GM10248 (cell line): ENCODE measurements at regions not wholly inside any gene's neighbourhood (a gene's known extent, or its start where the extent isn't known, plus 50 kb on each side); places are given as distances from the start of the nearest gene placed in this dataset.

Experiments
- CTCF ChIA-PET: fragments of 300-600 bp; sonication (Branson Sonifier 250); formaldehyde crosslinking; extraction: SDS; loops from one replicate; lab custom pipeline; 2021; ENCODE audit warnings: antibody characterized with exemption; lab: Yijun Ruan, JAX
- POLR2A ChIA-PET: fragments of 350-650 bp; sonication (Branson Sonifier 250); formaldehyde crosslinking; extraction: SDS; loops from one replicate; lab custom pipeline; 2020; ENCODE audit warnings: antibody characterized with exemption; lab: Yijun Ruan, JAX
- DNase-seq: peaks from one replicate; pipeline ENCODE4 v3.0.0; 2012; ENCODE audit errors: extremely low spot score
- TF ChIP-seq, protein P1 (sequence below): IDR thresholded peaks from 2 replicates; pipeline ENCODE4 v1.5.1; 2012; ENCODE audit warnings: mild to moderate bottlenecking, low read depth; ENCODE audit errors: extremely low read depth, missing control alignments, control extremely low read depth

GRCh38 chr6:170132011-170132521 is 158.8 kb downstream of the DLL1 start:
- TF ChIP-seq, protein P1, sequence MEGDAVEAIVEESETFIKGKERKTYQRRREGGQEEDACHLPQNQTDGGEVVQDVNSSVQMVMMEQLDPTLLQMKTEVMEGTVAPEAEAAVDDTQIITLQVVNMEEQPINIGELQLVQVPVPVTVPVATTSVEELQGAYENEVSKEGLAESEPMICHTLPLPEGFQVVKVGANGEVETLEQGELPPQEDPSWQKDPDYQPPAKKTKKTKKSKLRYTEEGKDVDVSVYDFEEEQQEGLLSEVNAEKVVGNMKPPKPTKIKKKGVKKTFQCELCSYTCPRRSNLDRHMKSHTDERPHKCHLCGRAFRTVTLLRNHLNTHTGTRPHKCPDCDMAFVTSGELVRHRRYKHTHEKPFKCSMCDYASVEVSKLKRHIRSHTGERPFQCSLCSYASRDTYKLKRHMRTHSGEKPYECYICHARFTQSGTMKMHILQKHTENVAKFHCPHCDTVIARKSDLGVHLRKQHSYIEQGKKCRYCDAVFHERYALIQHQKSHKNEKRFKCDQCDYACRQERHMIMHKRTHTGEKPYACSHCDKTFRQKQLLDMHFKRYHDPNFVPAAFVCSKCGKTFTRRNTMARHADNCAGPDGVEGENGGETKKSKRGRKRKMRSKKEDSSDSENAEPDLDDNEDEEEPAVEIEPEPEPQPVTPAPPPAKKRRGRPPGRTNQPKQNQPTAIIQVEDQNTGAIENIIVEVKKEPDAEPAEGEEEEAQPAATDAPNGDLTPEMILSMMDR, result no peak
- CTCF ChIA-PET, result no interaction called here
- POLR2A ChIA-PET, result no interaction called here
- DNase-seq, result no peak

DNA sequence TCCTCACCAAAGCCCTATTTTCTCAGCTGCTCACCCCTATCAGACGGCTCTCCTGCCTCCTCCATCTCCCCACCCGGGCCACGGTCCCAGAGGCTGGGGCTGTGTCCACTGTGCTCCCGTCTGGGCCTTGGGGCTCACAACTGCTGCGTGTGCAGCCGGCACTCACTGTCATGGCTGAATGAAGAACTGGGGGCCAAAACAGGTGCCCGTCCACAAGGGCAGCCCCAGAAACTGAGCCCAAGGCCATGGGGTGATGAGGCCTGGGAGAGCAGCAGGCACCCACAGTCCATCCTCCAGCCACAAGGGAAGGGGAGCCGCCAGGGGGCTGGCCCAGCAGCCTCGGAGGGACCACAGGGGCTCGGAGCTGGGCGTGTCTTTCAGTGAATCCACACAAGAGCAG is 159.5 kb downstream of the DLL1 start:
- TF ChIP-seq, protein P1, result no peak
- ChIA-PET POLR2A (no interaction called here), CTCF (no interaction called here)

DNA sequence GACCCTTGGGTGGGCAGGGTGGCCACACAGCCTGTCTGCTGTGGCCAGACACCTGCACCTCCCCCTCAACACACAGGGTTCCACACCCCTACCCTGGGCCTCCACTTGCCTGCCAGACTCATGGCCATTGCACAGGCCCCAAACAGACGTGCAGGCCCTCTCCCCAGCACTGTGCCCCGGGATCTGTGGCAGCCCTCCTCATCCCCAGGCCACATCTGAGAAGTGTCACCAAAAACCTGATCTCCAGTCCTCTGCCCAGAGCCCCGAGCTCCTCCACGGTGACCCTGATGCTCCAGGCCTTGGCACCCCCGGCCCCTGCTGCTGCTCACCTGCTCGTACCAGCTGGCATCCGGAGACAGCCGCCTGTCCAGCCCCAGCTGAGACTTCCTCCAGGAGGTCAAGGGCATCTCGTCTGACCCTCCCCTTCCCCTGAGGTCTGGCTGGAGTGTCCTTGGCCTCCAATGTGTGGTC is 160.1 kb downstream of the DLL1 start:
- no peak for DNase-seq
- POLR2A ChIA-PET, result no interaction called here
- TF ChIP-seq, protein P1, result no peak
- CTCF ChIA-PET, result no interaction called here

More for the DNA sequence above, 159.5 kb downstream of the DLL1 start:
- DNase-seq, result no peak

DNA sequence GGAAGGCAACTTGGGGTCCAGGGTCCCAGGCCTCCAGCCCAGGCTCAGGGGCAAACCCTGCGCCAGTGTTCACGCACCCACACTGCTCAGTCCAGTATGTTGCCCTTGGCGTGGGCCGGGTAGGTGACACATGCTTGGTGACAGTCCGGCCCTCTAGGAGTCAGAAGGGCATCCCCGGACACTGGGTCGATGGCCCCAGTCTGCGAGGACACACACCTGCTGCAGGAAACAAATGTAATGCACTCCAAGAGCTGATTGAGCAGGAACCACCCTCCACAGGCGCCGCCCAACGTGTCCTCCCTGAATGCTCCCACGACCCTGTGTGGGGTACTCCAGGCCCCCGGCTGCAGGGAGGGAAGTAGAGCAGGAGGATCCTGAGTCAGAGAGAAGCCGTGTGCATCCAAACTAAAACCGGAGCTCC is 160.7 kb downstream of the DLL1 start:
- ChIA-PET CTCF (no interaction called here), POLR2A (no interaction called here)
- TF ChIP-seq, protein P1, result no peak

DNA sequence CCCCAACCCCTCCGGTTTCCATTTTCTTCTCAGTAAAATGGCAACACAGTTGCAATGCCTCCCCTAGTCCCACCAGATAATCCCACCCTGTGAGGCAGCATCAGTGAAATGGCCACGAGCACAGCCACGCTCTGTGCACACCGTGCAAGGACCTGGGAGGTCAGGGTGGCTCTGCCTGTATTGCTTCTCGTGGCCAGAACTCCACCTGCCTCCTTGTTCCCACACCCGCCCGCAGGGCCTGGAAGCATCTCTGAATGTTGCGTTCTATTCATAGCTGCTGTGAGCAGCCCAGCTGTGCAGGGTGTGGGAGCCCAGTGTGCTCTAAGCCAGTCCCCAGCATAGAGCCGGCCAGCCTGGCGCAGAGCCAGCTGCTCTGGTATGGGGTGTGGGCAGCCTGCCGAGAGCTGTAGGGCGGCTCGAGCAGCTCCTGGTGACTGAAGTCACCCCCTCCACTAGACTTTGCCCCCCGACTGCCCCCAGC is 161.1 kb downstream of the DLL1 start:
- TF ChIP-seq, protein P1, result no peak
- POLR2A ChIA-PET, result no interaction called here
- CTCF ChIA-PET, result no interaction called here
- DNase-seq, result no peak

More for the DNA sequence above, 160.7 kb downstream of the DLL1 start:
- DNase-seq, result no peak

GRCh38 chr6:170128811-170129681 is 161.8 kb downstream of the DLL1 start:
- no peak for DNase-seq
- TF ChIP-seq, protein P1, result no peak
- ChIA-PET POLR2A (no interaction called here), CTCF (no interaction called here)
